Body of pancreas (tissue), 4 donors: ENCODE measurements at regions not wholly inside any gene's neighbourhood (a gene's known extent, or its start where the extent isn't known, plus 50 kb on each side); places are given as distances from the start of the nearest gene placed in this dataset.

Experiments used
- POLR2A ChIP-seq, 3 donors: fragments of 450-650 bp; IDR thresholded peaks; one replicate each; pipeline ENCODE4 v1.6.1; 2016; ENCODE audit warnings: antibody characterized with exemption in 3 of 3, mild to moderate bottlenecking in 2 of 3
- TF ChIP-seq, protein P1 (sequence below), 7 experiments: fragments of 450-650 bp in 4 of 7; fragments of 200-600 bp in 3 of 7; sonication (generic) in 3 of 7; IDR thresholded peaks; one replicate each; pipeline ENCODE4 v1.5.1; 2016 to 2019; ENCODE audit warnings: antibody characterized with exemption in 7 of 7

DNA sequence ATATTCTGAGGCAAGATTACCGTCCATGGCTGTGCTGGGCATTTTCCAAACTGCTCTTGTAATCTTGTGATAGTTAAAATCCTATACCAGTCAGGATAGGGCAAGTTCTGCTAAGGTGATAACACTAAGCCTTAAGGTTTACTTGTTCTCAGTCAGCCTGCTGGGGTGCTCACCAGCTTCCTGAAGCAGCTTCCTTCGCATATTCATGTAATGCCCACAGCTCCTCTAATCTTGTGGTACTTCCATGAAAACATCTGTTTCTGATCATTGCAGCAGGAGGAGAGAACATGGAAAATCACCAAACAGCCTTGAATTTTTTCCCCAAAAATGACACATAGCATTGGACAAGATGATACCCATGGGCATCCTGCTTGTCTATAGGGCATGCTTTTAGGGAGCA is 473.2 kb downstream of the MED10 start:
- TF ChIP-seq, protein P1, sequence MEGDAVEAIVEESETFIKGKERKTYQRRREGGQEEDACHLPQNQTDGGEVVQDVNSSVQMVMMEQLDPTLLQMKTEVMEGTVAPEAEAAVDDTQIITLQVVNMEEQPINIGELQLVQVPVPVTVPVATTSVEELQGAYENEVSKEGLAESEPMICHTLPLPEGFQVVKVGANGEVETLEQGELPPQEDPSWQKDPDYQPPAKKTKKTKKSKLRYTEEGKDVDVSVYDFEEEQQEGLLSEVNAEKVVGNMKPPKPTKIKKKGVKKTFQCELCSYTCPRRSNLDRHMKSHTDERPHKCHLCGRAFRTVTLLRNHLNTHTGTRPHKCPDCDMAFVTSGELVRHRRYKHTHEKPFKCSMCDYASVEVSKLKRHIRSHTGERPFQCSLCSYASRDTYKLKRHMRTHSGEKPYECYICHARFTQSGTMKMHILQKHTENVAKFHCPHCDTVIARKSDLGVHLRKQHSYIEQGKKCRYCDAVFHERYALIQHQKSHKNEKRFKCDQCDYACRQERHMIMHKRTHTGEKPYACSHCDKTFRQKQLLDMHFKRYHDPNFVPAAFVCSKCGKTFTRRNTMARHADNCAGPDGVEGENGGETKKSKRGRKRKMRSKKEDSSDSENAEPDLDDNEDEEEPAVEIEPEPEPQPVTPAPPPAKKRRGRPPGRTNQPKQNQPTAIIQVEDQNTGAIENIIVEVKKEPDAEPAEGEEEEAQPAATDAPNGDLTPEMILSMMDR (IDR thresholded peaks at IDR 0.05), result no peak
- TF ChIP-seq POLR2A (IDR thresholded peaks at IDR 0.05), result no peak
